HCT116 (cell line): ENCODE measurements at regions not wholly inside any gene's neighbourhood (a gene's known extent, or its start where the extent isn't known, plus 50 kb on each side); places are given as distances from the start of the nearest gene placed in this dataset.

Experiments
- ATAC-seq: fragments of 200-7000 bp; cut with Tn5 transposase; 2 replicates; pipeline ENCODE4 v1.9.1; 2020; ENCODE audit warnings: mild to moderate bottlenecking, moderate library complexity
- BruUV-seq: library from RNA; stranded (reverse); fragments of 400-500 nt; replicated peaks from 2 replicates; lab custom pipeline; 2021; lab: Mats Ljungman, UMichigan
- CTCF ChIA-PET: fragments of 300-600 bp; sonication (Branson Sonifier 250); formaldehyde crosslinking; loops from one replicate; lab custom pipeline; 2021; ENCODE audit warnings: antibody characterized with exemption; lab: Charles Lee
- POLR2A ChIA-PET: fragments of 300-600, 350-600 bp; sonication (Branson Sonifier 250); formaldehyde crosslinking; loops from one replicate; lab custom pipeline; 2021; ENCODE audit warnings: antibody characterized with exemption; lab: Charles Lee
- RAD21 ChIA-PET, 2 experiments: fragments of 300-600 bp; sonication (Branson Sonifier 250); formaldehyde crosslinking; loops; one replicate each; lab custom pipeline; 2023; ENCODE audit warnings: low total read pairs in 2 of 2; ENCODE audit not compliant: uncharacterized antibody in 2 of 2, unreplicated experiment in 2 of 2, low non-redundant PET in 1 of 2; lab: Charles Lee
- DNase-seq: peaks from one replicate; pipeline ENCODE4 v3.0.0-alpha.2; 2010; ENCODE audit warnings: low read depth, low spot score
- H2AFZ ChIP-seq: fragments of 200-600 bp; shearing (Covaris generic), sonication (generic); 2 replicates; pipeline ENCODE4 v1.6.1; 2017; ENCODE audit warnings: low read depth, mixed run types, mixed read lengths, antibody characterized with exemption, low read length; ENCODE audit not compliant: poor library complexity, severe bottlenecking
- H3K27ac ChIP-seq: 2 replicates; pipeline ENCODE4 v1.5.1; 2012; ENCODE audit warnings: low read depth, low read length
- H3K27me3 ChIP-seq: fragments of 200-600 bp; sonication (generic); 2 replicates; pipeline ENCODE4 v1.6.1; 2016; ENCODE audit warnings: mixed run types, low read length, mixed read lengths; ENCODE audit not compliant: insufficient read depth
- H3K36me3 ChIP-seq, 2 experiments: fragments of 200-500 bp in 1 of 2; fragments of 200-600 bp in 1 of 2; sonication (Bioruptor generic) in 1 of 2; sonication (generic) in 1 of 2; 2 replicates each; pipeline versions ENCODE4 v1.5.1 to v1.6.1; 2014 to 2016; ENCODE audit warnings: low read length in 2 of 2, inconsistent platforms in 1 of 2, mixed read lengths in 1 of 2, mixed run types in 1 of 2; ENCODE audit not compliant: insufficient read depth in 2 of 2, control insufficient read depth in 1 of 2
- H3K4me1 ChIP-seq, 2 experiments: fragments of 200-600 bp in 1 of 2; sonication (generic) in 1 of 2; 2 replicates each; pipeline versions ENCODE4 v1.5.1 to v1.6.1; 2012 to 2017; ENCODE audit warnings: low read length in 2 of 2, inconsistent platforms in 1 of 2, mild to moderate bottlenecking in 1 of 2, mixed read lengths in 1 of 2, mixed run types in 1 of 2, moderate library complexity in 1 of 2; ENCODE audit not compliant: insufficient read depth in 2 of 2, control insufficient read depth in 1 of 2
- H3K4me2 ChIP-seq: fragments of 200-600 bp; sonication (generic); 2 replicates; pipeline ENCODE4 v1.6.1; 2017; ENCODE audit warnings: mixed run types, low read length, mixed read lengths
- H3K4me3 ChIP-seq, 2 experiments: fragments of 200-600 bp in 1 of 2; sonication (generic) in 1 of 2; replicated peaks in 1 of 2; 2 replicates each; pipeline ENCODE4 v1.5.1; 2011 to 2016; ENCODE audit warnings: low read length in 2 of 2, control low read depth in 1 of 2, low read depth in 1 of 2, mild to moderate bottlenecking in 1 of 2, mixed read lengths in 1 of 2, mixed run types in 1 of 2
- H3K79me2 ChIP-seq: fragments of 200-600 bp; sonication (generic); 2 replicates; pipeline ENCODE4 v1.6.1; 2017; ENCODE audit warnings: mild to moderate bottlenecking, mixed run types, low read length, moderate library complexity, mixed read lengths; ENCODE audit not compliant: insufficient read depth
- H3K9ac ChIP-seq: fragments of 200-600 bp; sonication (generic); 2 replicates; pipeline ENCODE4 v1.6.1; 2016; ENCODE audit warnings: low read length, mixed read lengths
- H3K9me2 ChIP-seq: fragments of 200-600 bp; sonication (generic), shearing (Covaris generic); 2 replicates; pipeline ENCODE4 v1.6.1; 2017; ENCODE audit warnings: mixed run types, mild to moderate bottlenecking, moderate library complexity; ENCODE audit not compliant: insufficient read depth
- H3K9me3 ChIP-seq, 2 experiments: fragments of 200-500 bp in 1 of 2; fragments of 200-600 bp in 1 of 2; sonication (Bioruptor generic) in 1 of 2; sonication (generic) in 1 of 2; 2 replicates each; pipeline ENCODE4 v1.6.1; 2014 to 2017; ENCODE audit warnings: low read length in 2 of 2, mixed read lengths in 2 of 2, inconsistent platforms in 1 of 2, low read depth in 1 of 2, mild to moderate bottlenecking in 1 of 2, mixed run types in 1 of 2, moderate library complexity in 1 of 2; ENCODE audit not compliant: control insufficient read depth in 1 of 2, insufficient read depth in 1 of 2
- H4K20me1 ChIP-seq: fragments of 200-600 bp; sonication (generic), shearing (Covaris generic); 2 replicates; pipeline ENCODE4 v1.6.1; 2017; ENCODE audit warnings: mixed run types, mild to moderate bottlenecking, moderate library complexity; ENCODE audit not compliant: insufficient read depth
- CEBPB ChIP-seq: IDR thresholded peaks from 2 replicates; pipeline ENCODE4 v1.6.1; 2012; ENCODE audit warnings: low read depth
- EGR1 ChIP-seq: IDR thresholded peaks from 2 replicates; pipeline ENCODE4 v1.6.1; 2012; ENCODE audit warnings: low read depth
- EZH2phosphoT487 ChIP-seq: fragments of 200-600 bp; IDR thresholded peaks from 2 replicates; pipeline ENCODE4 v1.6.1; 2018; ENCODE audit warnings: antibody characterized with exemption, borderline replicate concordance
- FOSL1 ChIP-seq: IDR thresholded peaks from 2 replicates; pipeline ENCODE4 v1.6.1; 2012; ENCODE audit warnings: low read depth
- JUND ChIP-seq: IDR thresholded peaks from 2 replicates; pipeline ENCODE4 v1.6.1; 2012
- POLR2A ChIP-seq: IDR thresholded peaks from 2 replicates; pipeline ENCODE4 v1.7.0; 2011; ENCODE audit warnings: borderline replicate concordance; ENCODE audit not compliant: insufficient read depth, insufficient read length; ENCODE audit errors: extremely low read depth
- POLR2AphosphoS5 ChIP-seq: IDR thresholded peaks from 2 replicates; pipeline ENCODE4 v1.6.1; 2011; ENCODE audit warnings: mild to moderate bottlenecking, low read depth, low read length, moderate library complexity
- RAD21 ChIP-seq: IDR thresholded peaks from 2 replicates; pipeline ENCODE4 v1.6.1; 2012; ENCODE audit warnings: low read depth, mild to moderate bottlenecking
- SIN3A ChIP-seq: IDR thresholded peaks from 2 replicates; pipeline ENCODE4 v1.6.1; 2012; ENCODE audit warnings: low read depth
- SP1 ChIP-seq: IDR thresholded peaks from 2 replicates; pipeline ENCODE4 v1.6.1; 2012; ENCODE audit warnings: low read depth
- SRF ChIP-seq: IDR thresholded peaks from 2 replicates; pipeline ENCODE4 v1.6.1; 2012; ENCODE audit warnings: low read depth
- TCF7L2 ChIP-seq: IDR thresholded peaks from 2 replicates; pipeline ENCODE4 v1.7.0; 2011; ENCODE audit warnings: borderline replicate concordance, inconsistent platforms; ENCODE audit not compliant: insufficient read depth, insufficient read length; ENCODE audit errors: extremely low read depth
- YY1 ChIP-seq: IDR thresholded peaks from 2 replicates; pipeline ENCODE4 v1.6.1; 2011; ENCODE audit warnings: low read length, low read depth, moderate library complexity, mild to moderate bottlenecking; ENCODE audit not compliant: insufficient replicate concordance; ENCODE audit errors: extremely low read depth
- ZNF274 ChIP-seq: fragments of 200-500 bp; sonication (Bioruptor generic); IDR thresholded peaks from 2 replicates; pipeline ENCODE4 v1.6.1; 2014; ENCODE audit warnings: mild to moderate bottlenecking, low read depth, low read length, inconsistent platforms
- intact Hi-C: fragments of 100-400 bp; cut with micrococcal nuclease; formaldehyde crosslinking; loops from 2 replicates; pipeline ENCODE4 v1.10.0; 2022
- TF ChIP-seq, protein P1 (sequence below): IDR thresholded peaks from 2 replicates; pipeline ENCODE4 v1.6.1; 2012
- TF ChIP-seq, protein P2 (sequence below): IDR thresholded peaks from 2 replicates; pipeline ENCODE4 v1.6.1; 2011; ENCODE audit warnings: mild to moderate bottlenecking, low read length, moderate library complexity; ENCODE audit not compliant: insufficient replicate concordance; ENCODE audit errors: extremely low read depth
- TF ChIP-seq, protein P3 (sequence below): IDR thresholded peaks from 2 replicates; pipeline ENCODE4 v1.6.1; 2012
- TF ChIP-seq, protein P4 (sequence below): IDR thresholded peaks from 2 replicates; pipeline ENCODE4 v1.6.1; 2012; ENCODE audit warnings: low read depth

DNA sequence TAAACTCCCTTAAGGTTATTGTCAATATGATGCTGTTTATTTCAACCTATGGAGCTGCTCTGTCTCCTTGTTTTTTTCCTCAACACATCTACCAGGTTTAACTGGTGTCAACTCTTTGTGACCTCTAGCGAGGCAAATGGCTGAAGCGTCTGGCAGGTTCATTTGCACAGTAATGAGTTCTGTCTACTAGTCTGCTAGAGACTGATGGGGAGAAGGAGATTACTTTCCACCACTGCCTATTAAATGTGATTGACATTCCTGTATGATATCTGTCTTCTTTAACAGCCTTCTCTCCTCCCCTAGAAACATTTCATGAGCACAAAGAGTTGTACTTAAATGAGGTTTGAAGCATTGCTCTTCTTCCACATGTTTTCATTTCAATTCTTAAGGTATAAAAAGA, 253.7 kb downstream of the SLC6A15 start:
- DNase-seq (no peak), ATAC-seq (no peak)
- Histone ChIP-seq H3K79me2 (no peaks in the 10 kb centered on the region), H3K9me3 (no peaks in the 10 kb centered on the region), H4K20me1 (no peaks in the 10 kb centered on the region), H3K4me1 (no peaks in the 10 kb centered on the region), H3K4me2 (no peak overlapping the region), H3K27me3 (no peaks in the 10 kb centered on the region), H3K4me3 (no peak overlapping the region), H3K9ac (no peak overlapping the region), H3K27ac (no peak overlapping the region), H3K9me2 (no peaks in the 10 kb centered on the region), H3K36me3 (no peaks in the 10 kb centered on the region), H2AFZ (no peak overlapping the region)
- BruUV-seq = no TSS peak
- ChIA-PET RAD21 (no interaction called here), POLR2A (no interaction called here), CTCF (no interaction called here)
- TF ChIP-seq SIN3A (no peak), POLR2AphosphoS5 (no peak), RAD21 (no peak), ZNF274 (no peak), POLR2A (no peak), SP1 (no peak), YY1 (no peak), FOSL1 (no peak), SRF (no peak), TCF7L2 (no peak), EZH2phosphoT487 (no peak), CEBPB (no peak), EGR1 (no peak), JUND (no peak)
- TF ChIP-seq, protein P1, sequence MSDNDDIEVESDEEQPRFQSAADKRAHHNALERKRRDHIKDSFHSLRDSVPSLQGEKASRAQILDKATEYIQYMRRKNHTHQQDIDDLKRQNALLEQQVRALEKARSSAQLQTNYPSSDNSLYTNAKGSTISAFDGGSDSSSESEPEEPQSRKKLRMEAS = no peak
- TF ChIP-seq, protein P2, sequence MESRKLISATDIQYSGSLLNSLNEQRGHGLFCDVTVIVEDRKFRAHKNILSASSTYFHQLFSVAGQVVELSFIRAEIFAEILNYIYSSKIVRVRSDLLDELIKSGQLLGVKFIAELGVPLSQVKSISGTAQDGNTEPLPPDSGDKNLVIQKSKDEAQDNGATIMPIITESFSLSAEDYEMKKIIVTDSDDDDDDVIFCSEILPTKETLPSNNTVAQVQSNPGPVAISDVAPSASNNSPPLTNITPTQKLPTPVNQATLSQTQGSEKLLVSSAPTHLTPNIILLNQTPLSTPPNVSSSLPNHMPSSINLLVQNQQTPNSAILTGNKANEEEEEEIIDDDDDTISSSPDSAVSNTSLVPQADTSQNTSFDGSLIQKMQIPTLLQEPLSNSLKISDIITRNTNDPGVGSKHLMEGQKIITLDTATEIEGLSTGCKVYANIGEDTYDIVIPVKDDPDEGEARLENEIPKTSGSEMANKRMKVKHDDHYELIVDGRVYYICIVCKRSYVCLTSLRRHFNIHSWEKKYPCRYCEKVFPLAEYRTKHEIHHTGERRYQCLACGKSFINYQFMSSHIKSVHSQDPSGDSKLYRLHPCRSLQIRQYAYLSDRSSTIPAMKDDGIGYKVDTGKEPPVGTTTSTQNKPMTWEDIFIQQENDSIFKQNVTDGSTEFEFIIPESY = no peak
- TF ChIP-seq, protein P3, sequence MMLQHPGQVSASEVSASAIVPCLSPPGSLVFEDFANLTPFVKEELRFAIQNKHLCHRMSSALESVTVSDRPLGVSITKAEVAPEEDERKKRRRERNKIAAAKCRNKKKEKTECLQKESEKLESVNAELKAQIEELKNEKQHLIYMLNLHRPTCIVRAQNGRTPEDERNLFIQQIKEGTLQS = no peak
- TF ChIP-seq, protein P4, sequence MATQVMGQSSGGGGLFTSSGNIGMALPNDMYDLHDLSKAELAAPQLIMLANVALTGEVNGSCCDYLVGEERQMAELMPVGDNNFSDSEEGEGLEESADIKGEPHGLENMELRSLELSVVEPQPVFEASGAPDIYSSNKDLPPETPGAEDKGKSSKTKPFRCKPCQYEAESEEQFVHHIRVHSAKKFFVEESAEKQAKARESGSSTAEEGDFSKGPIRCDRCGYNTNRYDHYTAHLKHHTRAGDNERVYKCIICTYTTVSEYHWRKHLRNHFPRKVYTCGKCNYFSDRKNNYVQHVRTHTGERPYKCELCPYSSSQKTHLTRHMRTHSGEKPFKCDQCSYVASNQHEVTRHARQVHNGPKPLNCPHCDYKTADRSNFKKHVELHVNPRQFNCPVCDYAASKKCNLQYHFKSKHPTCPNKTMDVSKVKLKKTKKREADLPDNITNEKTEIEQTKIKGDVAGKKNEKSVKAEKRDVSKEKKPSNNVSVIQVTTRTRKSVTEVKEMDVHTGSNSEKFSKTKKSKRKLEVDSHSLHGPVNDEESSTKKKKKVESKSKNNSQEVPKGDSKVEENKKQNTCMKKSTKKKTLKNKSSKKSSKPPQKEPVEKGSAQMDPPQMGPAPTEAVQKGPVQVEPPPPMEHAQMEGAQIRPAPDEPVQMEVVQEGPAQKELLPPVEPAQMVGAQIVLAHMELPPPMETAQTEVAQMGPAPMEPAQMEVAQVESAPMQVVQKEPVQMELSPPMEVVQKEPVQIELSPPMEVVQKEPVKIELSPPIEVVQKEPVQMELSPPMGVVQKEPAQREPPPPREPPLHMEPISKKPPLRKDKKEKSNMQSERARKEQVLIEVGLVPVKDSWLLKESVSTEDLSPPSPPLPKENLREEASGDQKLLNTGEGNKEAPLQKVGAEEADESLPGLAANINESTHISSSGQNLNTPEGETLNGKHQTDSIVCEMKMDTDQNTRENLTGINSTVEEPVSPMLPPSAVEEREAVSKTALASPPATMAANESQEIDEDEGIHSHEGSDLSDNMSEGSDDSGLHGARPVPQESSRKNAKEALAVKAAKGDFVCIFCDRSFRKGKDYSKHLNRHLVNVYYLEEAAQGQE = no peak
- intact Hi-C loops = no loop called here
